ENCODE measurements at regions not wholly inside any gene's neighbourhood (a gene's known extent, or its start where the extent isn't known, plus 50 kb on each side); places are given as distances from the start of the nearest gene placed in this dataset.

DNA sequence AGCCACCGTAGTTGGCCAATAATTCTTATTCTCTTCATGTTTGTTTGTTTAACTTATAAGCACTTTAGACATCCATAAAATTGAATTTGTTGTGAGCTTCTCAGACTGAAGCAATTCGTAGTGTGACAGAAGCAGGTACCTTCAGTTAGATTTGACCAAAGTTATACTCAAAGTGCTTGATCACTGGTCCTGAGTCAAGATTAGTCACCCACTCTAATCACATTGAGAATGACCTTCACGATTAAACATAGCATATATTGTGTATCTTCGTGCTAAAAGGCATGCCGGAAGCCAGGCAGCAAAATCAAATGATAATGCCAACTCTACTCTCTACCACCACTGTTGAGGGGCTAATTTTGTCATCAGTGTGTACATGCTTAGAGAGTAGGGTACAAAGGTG, 763.7 kb upstream of the MBL2 start:
- Histone ChIP-seq H3K4me2 (replicated peaks; ENCODE audit: low read depth, low read length, poor library complexity, severe bottlenecking) (no peak overlapping the region), H2AFZ (ENCODE audit: insufficient read depth, low read depth, low read length, poor library complexity, severe bottlenecking) (no peak overlapping the region), H3K9ac (ENCODE audit: low read length) (no peak overlapping the region), H3K27me3 (replicated peaks in 1 of 4; ENCODE audit: control extremely low read depth in 1 of 4, control insufficient read depth in 3 of 4, insufficient read depth in 4 of 4, low read length in 3 of 4) (no peaks in the 10 kb centered on the region), H4K20me1 (ENCODE audit: control insufficient read depth, insufficient read depth, low read length, poor library complexity, severe bottlenecking) (no peaks in the 10 kb centered on the region), H3K9me3 (ENCODE audit: control extremely low read depth in 1 of 3, control insufficient read depth in 2 of 3, insufficient read depth in 1 of 3, low read length in 2 of 3) (no peaks in the 10 kb centered on the region), H3K4me3 (ENCODE audit: control extremely low read depth in 1 of 5, extremely low read depth in 1 of 5, insufficient read depth in 1 of 5, low read depth in 2 of 5, low read length in 4 of 5) (no peak overlapping the region), H3K4me1 (ENCODE audit: control insufficient read depth in 2 of 2, insufficient read depth in 2 of 2, low read length in 2 of 2) (no peaks in the 10 kb centered on the region), H3K79me2 (ENCODE audit: control insufficient read depth, insufficient read depth, low read length) (no peaks in the 10 kb centered on the region), H3K27ac (ENCODE audit: low read length in 2 of 2) (no peak overlapping the region), H3K36me3 (replicated peaks in 1 of 2; ENCODE audit: control extremely low read depth in 1 of 2, control insufficient read depth in 1 of 2, extremely low read depth in 1 of 2, insufficient read depth in 2 of 2, low read length in 1 of 2) (no peaks in the 10 kb centered on the region)
- Mint-ChIP-seq H3K27me3 (no peaks in the 10 kb centered on the region), H3K27ac (no peak overlapping the region), H3K4me1 (no peaks in the 10 kb centered on the region), H3K4me3 (no peak overlapping the region), H3K9me3 (ENCODE audit: insufficient read depth) (no peaks in the 10 kb centered on the region)
- CTCF ChIA-PET = no interaction called here
- intact Hi-C loops (cut with micrococcal nuclease) = no loop called here
- ATAC-seq (ENCODE audit: low read depth) (no peak), DNase-seq (no peak)
- 86% methylated on average over 1 of the region's 5 CpGs for WGBS (ENCODE audit: insufficient coverage)
- TF ChIP-seq CTCF (IDR thresholded peaks at IDR 0.05) (no peak), EZH2 (IDR thresholded peaks at IDR 0.05; ENCODE audit: borderline replicate concordance, insufficient read depth, low read depth, low read length, poor library complexity, severe bottlenecking) (no peak)
- POLR2A ChIA-PET = no interaction called here

GRCh38 chr10:53534428-53534827, 761.8 kb upstream of the MBL2 start:
- H3K9me3 Mint-ChIP-seq (ENCODE audit: insufficient read depth) = no peaks in the 10 kb centered on the region
- no peaks in the 10 kb centered on the region for H3K4me1 ChIP-seq (ENCODE audit: control insufficient read depth in 2 of 2, insufficient read depth in 2 of 2, low read length in 2 of 2)
- H3K9ac ChIP-seq (ENCODE audit: low read length) = no peak overlapping the region
- H3K27me3 ChIP-seq (replicated peaks in 1 of 4; ENCODE audit: control extremely low read depth in 1 of 4, control insufficient read depth in 3 of 4, insufficient read depth in 4 of 4, low read length in 3 of 4) = no peaks in the 10 kb centered on the region
- ChIA-PET CTCF (no interaction called here), POLR2A (no interaction called here)
- no peak overlapping the region for H3K4me3 Mint-ChIP-seq
- ATAC-seq (ENCODE audit: low read depth) = no peak
- intact Hi-C loops (cut with micrococcal nuclease) = no loop called here
- no peak overlapping the region for H3K4me2 ChIP-seq (replicated peaks; ENCODE audit: low read depth, low read length, poor library complexity, severe bottlenecking)
- no peaks in the 10 kb centered on the region for H3K9me3 ChIP-seq (ENCODE audit: control extremely low read depth in 1 of 3, control insufficient read depth in 2 of 3, insufficient read depth in 1 of 3, low read length in 2 of 3)
- no peak overlapping the region for H3K27ac Mint-ChIP-seq
- DNase-seq = no peak
- H3K27ac ChIP-seq (ENCODE audit: low read length in 2 of 2) = no peak overlapping the region
- no peaks in the 10 kb centered on the region for H4K20me1 ChIP-seq (ENCODE audit: control insufficient read depth, insufficient read depth, low read length, poor library complexity, severe bottlenecking)
- H3K4me1 Mint-ChIP-seq = no peaks in the 10 kb centered on the region
- H3K4me3 ChIP-seq (ENCODE audit: control extremely low read depth in 1 of 5, extremely low read depth in 1 of 5, insufficient read depth in 1 of 5, low read depth in 2 of 5, low read length in 4 of 5) = no peak overlapping the region
- no peaks in the 10 kb centered on the region for H3K27me3 Mint-ChIP-seq
- no peak for TF ChIP-seq EZH2 (IDR thresholded peaks at IDR 0.05; ENCODE audit: borderline replicate concordance, insufficient read depth, low read depth, low read length, poor library complexity, severe bottlenecking)
- no peak for TF ChIP-seq CTCF (IDR thresholded peaks at IDR 0.05)
- H2AFZ ChIP-seq (ENCODE audit: insufficient read depth, low read depth, low read length, poor library complexity, severe bottlenecking) = no peak overlapping the region
- H3K79me2 ChIP-seq (ENCODE audit: control insufficient read depth, insufficient read depth, low read length) = no peaks in the 10 kb centered on the region
- H3K36me3 ChIP-seq (replicated peaks in 1 of 2; ENCODE audit: control extremely low read depth in 1 of 2, control insufficient read depth in 1 of 2, extremely low read depth in 1 of 2, insufficient read depth in 2 of 2, low read length in 1 of 2) = no peaks in the 10 kb centered on the region

All from B cell (primary cell).